ENCODE measurements at regions not wholly inside any gene's neighbourhood (a gene's known extent, or its start where the extent isn't known, plus 50 kb on each side); places are given as distances from the start of the nearest gene placed in this dataset.

DNA sequence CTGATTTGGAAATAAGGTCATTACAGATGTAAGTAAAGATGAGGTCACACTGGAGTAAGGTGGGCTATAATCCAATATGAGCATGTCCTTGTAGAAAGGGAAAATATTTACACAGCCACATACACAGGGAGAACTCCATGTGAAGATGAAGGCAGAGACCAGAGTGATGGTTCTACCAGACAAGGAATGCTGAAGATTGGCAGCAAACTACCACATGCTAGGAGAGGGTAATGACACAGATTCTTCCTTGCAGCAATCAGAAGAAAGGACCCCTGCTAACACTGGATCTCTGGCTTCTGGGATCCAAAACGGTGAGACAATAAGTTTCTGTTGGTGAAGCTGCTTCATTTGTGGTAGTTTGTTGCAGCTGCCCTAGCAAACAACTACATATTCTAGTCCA lies 56.0 kb upstream of the SPTSSB start:
- no peak for TF ChIP-seq CTCF (IDR thresholded peaks at IDR 0.05; ENCODE audit: low read depth, low read length)
- TF ChIP-seq POLR2A (IDR thresholded peaks at IDR 0.05; ENCODE audit: extremely low read depth, insufficient read length), result no peak
- no peak for TF ChIP-seq MAX (IDR thresholded peaks at IDR 0.05; ENCODE audit: low read depth, low read length)

Data from NB4 (cell line).